GM21717 (cell line): ENCODE measurements at regions not wholly inside any gene's neighbourhood (a gene's known extent, or its start where the extent isn't known, plus 50 kb on each side); places are given as distances from the start of the nearest gene placed in this dataset.

ENCODE experiments used
- ATAC-seq: cut with Tn5 transposase; IDR thresholded peaks from one replicate; pipeline ENCODE4 v1.9.1; 2021; ENCODE audit warnings: mild to moderate bottlenecking, moderate library complexity; ENCODE audit not compliant: unreplicated experiment

DNA sequence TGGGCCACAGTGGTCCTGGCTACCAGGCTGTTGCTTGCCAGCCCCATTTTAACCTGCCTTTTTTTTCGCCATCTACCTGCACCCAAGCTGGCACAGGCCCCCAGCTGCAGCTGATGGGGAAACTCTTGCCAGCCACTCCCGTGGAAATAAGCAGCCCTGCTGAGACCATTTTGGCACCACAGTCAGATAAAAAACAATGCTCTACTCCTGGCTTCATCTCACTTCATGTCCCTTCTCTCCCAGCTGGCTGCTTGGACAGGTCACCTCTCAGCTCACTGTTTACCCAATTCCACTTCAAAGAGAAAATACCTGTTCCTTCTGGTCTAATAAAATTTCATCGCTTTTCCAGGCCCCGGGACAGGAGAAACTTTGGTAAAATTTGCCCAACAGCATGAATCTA lies 322.6 kb upstream of the SLC30A5 start:
- no peak for ATAC-seq

DNA sequence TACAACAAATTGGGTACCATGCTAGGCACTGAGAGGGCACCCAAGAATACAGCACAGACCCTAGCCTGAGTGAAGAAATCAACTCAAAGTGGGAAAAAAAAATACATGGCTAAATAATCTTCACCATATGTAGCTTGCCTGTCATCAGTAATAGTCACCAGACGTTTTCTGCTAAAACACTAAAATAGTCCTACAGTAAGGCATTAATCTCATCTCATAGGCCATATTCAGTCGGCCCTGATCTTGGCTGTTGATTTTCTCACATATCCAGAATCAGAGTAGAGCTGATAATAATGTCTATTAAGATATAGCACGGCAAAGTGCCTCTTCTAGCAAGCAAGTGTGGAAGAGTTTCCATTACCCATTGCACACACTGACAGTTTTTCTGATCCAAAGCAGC lies 322.1 kb upstream of the SLC30A5 start:
- no peak for ATAC-seq

DNA sequence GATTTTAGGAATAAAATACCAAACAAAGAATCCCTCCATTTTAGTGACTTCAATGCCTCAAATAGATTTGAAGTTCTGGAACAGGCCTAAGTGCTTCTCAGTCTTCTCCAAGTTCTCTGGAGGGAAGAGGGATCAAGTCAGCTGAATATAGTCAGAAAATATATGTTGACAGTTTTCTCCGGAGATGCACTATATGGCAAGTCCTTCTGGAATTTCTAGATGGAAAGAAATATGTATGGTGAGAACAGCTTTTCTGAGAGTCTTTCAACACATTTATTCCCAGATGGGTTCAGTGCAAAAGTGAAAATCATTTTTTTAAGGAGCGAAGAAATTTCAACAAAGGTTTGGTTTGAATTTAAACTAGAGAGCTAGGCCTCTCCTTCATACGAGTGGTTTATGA lies 317.4 kb upstream of the SLC30A5 start:
- no peak for ATAC-seq

DNA sequence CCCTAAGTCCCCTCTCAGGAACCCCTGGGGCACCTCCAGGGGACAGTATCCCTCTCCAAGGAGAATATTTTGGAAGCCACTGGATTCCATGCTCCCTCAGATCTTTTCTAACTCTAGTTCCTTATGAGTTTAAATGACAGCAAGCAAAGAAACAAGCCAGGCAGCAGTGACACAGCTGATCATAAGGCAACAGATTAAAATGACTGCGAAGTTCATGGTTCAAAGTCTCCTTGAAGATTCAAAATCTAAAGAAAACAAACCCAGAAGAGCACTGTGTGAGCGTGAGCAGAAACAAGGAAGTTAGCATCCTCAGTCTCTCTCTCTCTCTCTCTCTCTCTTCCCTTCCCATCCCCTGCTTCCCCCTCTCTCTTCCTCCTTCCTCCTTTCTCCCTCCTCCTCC lies 316.7 kb upstream of the SLC30A5 start:
- ATAC-seq, result no peak

DNA sequence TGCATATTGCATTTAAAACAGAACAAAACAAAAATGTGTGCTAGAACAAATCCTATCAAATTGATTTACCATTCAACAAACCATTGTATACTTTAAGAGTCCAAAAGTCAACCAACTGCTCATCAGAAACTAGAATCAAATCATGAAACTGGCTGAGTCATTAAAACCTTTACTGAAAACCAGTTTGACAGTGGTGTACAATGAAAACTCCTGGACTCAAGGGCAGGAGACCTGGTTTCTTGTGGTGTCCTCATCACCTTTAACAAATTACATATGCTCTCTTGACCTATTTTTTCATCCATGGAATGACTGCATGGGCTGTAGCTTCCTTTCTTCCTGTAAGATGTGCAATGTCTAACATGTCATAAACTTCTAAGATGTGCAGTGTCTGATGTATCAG lies 315.3 kb upstream of the SLC30A5 start:
- no peak for ATAC-seq

DNA sequence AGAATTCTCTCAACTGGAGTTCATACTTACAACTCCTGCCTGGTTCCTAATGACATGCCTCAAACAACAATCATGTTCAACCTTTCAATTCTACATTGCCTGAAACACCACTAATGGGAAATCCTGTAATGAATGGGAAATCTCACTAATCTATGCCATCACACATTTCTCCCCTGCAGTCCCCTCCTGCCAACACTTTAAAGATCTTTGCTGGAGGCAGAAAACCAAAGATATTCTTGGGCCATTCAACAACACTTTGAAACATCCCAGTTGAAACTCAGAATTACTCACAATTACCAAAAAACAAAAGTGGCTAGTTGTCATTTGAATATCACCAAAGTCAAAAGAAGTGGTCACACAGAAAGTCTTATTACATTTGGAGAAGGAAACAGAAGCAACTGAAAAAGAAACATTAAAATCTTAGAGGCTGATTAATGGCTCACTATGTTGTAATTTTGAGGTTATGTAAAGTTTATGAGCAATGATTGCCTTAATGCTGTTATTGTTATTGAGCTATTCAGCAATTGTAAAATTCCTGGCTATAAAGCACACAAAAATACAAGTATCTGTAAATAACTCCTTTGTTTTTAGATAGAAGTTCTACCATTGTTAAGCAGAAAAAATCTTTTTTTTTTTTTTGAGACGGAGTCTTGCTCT lies 313.4 kb upstream of the SLC30A5 start:
- no peak for ATAC-seq

DNA sequence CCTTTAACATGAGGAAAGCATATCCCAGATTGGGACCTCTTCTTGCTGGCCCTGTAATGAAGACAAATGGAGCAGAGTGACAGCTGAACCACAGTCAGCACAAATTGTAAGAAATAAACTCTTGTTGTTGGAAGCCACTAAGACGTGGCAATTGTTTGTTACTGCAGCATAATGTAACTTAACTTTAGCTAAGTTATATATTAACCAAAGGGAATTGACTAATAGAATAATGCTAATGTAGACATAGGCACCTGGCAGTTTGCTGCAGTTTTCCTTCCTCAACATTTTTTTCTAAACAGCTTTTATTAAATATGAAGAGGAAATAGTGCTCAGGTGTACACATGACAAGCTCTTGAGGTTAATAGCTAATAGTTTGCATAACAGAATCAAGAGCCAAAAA lies 300.7 kb upstream of the SLC30A5 start:
- no peak for ATAC-seq

DNA sequence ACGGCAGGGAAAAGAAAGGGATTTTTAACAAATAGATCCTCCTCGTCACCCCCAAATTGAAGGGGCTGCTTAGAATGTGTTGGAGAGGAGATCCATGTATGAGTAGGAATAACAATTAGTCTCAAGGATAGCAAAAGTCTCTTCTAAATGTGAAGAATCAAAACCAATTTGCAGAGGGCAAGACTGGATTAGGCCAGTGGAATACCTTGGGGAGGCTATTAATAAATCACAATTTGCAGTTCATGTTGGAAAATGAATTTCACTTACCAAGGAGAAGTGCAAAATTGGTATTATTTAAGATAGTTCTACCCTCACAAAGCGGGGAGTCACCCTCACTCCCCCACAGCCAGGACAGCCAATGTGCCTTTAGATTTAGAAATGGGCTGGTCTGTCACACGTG lies 299.8 kb upstream of the SLC30A5 start:
- no peak for ATAC-seq

DNA sequence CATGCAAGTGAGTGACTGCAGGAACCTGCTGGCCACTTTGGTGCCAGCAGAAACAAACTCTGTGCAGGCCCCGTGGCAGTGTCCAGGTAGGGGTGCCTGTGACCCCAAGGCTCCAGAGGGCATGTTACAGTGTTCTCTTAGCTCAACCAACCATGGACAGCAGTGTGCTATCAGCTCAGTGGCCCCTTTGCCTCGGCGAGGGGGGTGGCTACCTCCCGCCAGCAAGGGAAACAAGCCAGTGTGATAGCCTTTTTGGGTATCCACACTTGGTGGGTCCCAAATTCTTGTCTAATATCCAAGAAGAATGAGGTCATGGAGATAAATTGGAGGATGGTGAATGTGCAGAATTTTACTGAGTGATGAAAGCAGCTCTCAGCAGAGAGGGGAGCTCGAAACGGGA lies 298.6 kb upstream of the SLC30A5 start:
- ATAC-seq, result no peak

DNA sequence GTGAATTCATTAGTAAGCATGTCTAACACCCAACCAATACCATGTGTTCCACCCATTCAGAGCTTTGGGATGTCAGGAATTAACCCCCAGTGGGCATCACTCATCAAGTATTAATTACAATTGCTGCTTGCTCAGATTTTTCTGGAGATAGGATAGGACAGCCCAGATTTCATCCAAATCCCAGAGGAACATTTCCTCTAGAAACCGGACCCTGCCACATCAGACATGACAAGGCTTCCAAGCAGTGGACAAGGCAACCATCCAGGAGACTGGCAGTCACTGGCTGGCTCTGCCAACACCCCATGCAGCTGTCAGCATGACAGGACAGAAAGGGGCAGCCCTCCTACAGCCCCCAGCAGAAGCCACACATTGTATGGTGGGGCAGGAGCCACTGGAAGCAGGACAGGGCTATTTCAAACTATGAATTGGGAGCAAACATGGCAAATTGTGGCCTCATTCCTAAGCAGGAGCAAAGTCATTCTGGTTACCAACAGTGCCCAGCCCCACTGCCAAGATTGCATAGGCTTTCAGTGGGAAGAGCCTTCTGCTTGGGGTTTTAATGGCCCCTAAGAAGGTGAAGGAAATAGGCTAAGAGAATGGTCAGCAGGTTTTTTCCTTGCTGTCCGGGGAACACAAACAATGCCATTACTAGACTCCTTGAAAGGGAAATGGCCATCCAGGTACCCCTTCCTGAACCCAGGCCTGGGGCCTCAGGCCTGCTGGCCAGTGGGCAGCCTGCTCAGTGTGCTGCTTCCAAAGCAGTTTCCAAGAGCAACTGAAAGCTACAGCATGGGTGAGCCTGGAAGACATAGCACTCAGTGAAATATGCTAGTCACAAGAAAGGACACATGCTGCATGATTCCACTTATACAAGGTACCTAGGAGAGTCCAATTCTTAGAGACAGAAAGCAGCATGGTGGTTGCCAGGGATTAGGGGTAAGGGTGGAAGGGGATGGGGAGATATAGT lies 294.7 kb upstream of the SLC30A5 start:
- no peak for ATAC-seq

DNA sequence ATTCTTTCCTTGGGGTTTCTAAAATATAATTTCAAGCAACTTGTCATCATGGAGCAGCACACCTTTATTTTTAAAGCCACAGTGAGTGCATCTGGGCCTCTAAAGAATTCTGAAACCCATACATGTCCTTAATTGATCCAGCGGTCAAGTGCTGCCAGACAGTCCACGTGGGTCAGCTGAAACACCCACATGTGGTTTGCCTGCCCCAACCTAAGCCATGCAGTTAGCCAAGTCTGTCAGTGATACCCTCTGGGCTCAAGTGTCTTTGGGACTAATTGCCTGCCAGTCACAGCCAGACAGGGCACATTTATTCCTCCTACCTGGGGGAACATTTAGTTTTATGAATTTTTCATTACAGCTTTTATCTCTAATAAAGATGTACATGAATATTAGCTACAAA lies 291.4 kb upstream of the SLC30A5 start:
- no peak for ATAC-seq

DNA sequence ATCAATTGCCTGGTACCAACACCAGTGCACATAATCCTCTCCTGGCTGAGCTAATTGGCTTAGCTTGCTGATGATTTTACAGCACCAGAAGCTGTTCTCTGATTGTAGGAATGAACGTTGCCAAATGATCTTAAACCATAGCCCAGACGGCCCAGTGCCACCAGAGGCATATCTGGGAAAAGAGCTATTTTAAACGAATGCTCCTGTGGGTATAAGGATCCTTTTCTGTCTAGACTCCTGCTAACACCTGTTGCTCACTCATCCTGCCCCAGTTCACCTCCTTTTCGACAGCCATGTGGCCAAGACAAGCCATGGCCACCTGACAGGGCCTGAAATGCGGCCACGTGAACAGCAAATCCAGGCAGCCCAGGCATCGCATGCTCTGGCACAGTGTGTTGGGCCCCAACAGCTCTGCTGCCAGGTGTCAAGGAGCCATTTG lies 289.9 kb upstream of the SLC30A5 start:
- ATAC-seq, result no peak

DNA sequence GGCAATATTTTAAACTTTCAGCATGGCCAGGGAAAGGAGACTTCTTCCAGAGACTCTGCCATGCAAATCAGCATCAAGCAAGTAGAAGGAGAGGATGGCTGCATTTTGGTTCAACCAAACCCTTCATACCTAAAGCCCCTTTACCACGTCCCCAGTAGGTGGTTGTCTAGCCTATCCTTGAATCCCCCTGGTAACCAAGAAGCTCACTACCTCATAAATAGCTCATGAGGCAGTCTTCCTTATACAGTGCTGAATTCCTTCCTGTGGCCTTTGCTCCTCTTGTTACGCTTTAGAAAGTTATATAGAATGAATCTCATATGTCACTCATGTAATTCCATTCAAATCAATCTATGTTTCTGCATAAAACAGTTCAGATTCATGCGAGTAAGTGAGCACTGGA lies 289.5 kb upstream of the SLC30A5 start:
- no peak for ATAC-seq

DNA sequence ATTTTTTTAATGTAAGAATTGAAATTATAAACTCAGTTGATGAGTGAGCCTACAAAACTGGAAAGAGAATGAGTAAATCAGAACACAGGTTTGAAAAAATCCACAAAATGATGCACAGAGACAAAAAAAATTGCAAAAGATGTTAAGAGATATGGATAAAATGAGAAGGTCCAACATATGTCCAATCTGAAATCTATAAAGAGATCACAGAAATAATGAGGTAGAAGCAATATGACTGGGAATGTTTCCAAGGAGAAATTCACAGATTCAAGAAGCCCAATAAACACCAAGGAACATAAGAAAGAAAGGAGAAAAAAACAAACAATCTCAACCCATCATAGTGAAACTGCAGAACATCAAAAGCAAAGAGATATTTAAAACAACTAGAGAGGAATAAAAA lies 288.4 kb upstream of the SLC30A5 start:
- no peak for ATAC-seq

DNA sequence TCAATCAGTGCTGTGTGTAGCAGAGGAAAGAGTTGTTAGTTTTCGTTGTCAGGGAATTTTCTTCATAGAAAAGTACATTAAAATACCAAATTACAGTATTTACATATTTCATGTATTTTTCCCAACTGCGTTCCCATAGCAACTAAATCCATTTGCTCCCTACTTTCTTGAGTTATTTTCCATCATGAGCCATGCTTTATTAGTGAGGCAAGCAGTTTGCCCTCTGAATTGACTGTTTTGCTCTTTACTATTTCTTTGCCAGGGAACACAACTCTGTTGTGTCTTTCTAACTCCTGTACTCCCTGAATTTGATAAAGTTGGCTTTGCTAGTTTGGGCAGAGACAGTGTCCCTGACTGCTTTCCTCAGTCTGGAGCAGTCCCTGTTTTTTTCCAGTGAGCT lies 276.2 kb upstream of the SLC30A5 start:
- no peak for ATAC-seq

DNA sequence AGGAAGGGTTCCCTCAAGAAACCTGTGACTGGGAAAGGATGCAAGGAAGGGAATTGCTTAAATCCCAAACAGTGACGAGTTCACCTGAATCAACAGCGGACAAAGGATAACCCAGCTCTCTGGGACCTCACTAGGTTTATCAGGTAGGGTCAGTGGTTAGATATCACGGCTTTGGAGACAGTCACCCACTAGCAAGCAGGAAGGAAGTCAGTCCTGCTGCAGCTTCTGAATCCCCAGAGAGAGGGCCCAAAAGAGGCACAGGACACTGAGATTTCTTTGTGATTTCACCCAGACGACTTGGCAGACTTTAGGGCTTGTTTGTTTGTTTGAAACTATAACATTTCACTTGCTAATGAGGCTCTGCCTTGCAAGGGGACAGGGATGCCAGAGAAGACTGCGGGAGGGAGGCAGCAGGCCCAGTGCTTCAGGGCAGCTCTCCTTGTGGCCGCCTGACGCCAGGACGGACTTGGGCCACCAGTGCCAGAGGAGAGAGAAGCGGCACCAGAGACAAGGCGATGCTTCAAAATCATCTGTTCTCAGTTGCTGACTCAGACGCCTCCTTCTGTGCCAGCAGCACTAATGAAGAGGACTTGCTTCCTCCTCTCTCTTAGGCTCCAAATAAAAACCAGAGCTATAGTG lies 275.6 kb upstream of the SLC30A5 start:
- ATAC-seq, result no peak

DNA sequence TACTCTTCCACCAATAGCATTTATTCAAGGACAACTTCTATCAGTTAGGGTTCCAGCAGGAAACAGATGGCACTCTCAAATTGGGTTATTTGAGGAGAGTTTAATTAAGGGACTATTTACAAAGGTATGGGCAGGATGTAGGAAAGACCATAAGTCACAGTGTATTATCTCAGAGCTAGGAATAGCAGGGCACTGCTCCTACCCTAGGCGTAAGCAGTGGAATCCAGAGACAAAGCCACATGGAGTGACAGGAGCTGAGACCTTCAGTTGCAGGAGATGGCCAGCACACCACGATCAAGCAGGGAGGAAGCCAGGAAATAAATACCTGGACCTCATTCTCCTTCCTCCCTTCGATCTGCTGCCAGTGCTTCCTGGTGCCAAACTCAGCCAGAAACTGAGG lies 274.9 kb upstream of the SLC30A5 start:
- ATAC-seq, result no peak

DNA sequence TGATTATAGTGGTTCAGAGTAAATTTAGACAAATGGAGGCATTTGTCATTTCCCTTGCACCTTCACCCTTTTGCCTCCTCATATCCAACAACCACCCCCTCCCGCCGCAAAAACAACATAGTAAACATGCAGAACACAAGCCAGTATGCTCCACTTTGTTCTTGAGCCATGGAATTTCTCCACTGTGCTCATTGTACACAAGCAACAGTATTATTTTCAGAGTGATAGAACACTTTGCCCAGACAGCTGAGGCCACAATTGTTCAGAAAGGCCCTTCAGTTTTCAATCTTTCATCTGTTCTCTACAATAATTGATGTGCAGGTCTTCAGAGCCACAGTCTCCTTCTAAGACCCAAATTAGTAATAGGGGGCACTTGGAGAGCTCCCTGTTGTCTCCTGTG lies 272.8 kb upstream of the SLC30A5 start:
- ATAC-seq, result no peak

DNA sequence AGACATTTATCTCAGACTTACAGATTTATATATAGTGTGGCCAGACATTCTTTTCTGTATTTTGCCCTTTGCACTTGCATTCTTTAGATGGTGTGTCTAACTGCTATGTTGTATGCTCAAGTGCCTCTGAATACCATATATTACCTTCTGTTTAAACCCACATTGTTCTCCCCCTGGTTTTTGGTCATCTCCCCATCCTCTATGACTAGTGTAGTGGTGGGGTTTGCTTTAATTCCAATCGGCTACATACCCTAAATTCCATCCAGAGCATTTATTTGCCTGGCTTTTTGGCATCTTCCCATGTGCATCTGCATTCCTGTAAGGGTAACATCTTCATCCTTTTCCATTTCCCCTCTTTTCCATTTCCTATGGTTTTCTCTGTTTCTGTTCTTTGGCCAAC lies 271.0 kb upstream of the SLC30A5 start:
- ATAC-seq, result no peak

DNA sequence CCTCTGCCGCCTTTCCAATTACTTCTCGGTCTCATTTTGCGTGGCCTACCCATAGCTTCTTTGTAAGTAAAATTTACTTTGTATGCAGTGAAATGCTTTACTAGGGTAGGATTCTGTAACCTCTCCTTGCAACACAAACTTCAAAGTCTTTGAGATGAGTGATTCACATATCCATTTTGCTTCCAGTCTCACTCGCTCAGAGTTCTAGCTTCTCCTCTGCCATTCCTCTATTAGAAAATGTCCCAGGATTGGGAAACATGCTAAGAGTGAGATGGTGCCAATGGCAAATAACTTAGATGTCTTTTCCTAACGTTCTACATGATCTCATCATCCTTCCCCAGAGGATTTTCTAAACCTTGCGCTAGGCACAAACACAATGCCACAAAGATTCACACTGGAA lies 270.5 kb upstream of the SLC30A5 start:
- ATAC-seq, result no peak

DNA sequence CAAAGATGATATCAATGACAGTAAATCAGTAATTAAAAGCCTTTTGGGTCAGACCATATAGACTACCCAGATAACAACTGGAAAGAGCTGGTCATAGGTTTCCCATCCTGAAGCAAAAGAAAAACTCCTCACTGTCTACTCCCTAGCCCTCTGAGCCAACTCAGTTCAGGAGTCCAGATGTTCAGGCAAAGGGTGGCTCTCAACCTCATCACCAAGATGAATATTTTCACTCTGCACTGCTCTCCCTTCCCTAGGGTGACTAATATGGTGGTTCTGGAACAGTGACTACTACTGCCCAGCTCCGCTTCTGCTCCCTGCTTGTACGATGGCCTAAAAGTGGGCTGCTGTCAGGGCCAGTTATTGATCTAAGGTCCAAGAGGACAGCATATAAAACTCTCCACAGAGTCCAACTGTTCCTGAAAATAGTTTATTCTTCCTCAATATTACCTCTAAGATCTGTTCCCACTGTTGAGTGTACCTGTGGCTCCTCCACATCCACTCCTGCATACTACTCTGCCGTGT lies 263.4 kb upstream of the SLC30A5 start:
- ATAC-seq, result no peak
